H4 (cell line): ENCODE measurements at regions not wholly inside any gene's neighbourhood (a gene's known extent, or its start where the extent isn't known, plus 50 kb on each side); places are given as distances from the start of the nearest gene placed in this dataset.
"Not testable (repeated sequence)": the region's sequence is repeated elsewhere in the genome, so short reads cannot be mapped to it uniquely, and the experiment has no call there.

ENCODE experiments used
- DNase-seq: peaks from one replicate; pipeline ENCODE4 v3.0.0-alpha.2; 2015; ENCODE audit warnings: low spot score

- DNase-seq: no peak
Observed at GRCh38 chr9:31045810-31046209, 1338.6 kb upstream of the ACO1 start.

DNA sequence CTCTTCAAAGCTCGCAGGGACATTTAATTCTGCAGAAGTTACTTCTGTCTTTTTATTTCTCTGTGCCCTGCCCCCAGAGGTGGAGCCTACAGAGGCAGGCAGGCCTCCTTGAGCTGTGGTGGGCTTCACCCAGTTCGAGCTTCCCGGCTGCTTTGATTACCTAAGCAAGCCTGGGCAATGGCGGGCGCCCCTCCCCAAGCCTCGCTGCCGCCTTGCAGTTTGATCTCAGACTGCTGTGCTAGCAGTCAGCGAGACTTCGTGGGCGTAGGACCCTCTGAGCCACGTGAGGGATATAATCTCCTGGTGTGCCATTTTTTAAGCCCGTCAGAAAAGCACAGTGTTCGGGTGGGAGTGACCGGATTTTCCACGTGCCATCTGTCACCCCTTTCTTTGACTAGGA is 1322.9 kb upstream of the ACO1 start:
- DNase-seq: not testable (repeated sequence)

- no peak for DNase-seq
Observed at GRCh38 chr9:31065691-31066090, 1318.8 kb upstream of the ACO1 start.

DNA sequence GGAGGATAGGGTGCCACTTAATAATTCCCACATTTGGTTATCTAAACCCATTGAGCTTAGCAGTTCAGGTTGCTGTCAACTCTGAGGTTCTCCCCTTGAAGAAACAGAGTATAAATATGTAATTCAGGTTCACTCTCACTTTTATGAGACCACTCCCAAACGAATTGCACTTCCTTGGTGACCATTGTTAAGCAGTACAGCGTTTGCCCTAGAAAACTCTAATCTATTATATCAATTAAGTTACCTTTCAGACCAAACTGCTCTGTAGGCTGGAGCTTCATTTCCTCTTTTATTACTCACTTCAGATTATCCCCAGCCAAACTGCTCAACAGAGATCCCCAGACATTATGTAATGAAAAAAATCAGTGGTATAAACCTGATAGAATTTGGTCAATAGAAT is 1317.0 kb upstream of the ACO1 start:
- no peak for DNase-seq

DNA sequence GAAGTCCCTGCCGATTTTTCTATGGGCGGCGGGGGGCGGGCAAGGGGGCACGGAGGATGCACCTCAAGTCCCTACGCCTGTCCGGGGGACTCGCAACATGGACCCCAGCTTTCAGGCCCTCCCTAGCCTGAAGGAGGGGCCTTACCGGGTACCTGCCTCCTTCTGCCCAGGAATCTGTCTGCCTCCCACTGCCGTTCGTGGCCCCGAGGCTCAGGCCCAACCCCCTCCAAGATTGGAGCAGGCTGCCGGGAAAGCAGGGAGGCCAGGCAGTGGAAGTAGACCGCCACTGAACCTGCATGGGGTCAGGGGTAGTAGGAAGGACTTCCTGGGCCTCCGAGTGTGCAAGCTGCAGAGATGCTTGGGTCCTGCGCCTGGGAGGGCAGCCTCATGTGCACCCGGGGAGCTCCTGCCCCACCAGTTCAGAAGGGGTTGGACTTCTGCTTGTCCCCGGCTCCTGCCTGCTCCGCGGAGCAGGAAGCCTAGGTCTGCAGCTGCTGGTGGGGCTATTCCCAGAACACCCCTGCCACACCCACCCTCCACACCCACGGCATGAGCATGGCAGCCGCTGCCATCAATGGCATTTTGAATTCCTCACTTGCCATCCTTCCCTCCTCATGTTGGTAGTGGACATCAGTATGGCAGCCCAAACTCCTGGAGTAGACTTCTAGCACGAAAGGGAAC is 1312.7 kb upstream of the ACO1 start:
- no peak for DNase-seq

GRCh38 chr9:31078175-31078574 is 1306.3 kb upstream of the ACO1 start:
- no peak for DNase-seq

GRCh38 chr9:31084350-31084749 is 1300.1 kb upstream of the ACO1 start:
- no peak for DNase-seq

- DNase-seq: peak; percentile 53
Observed at GRCh38 chr9:31089549-31090221, 1294.8 kb upstream of the ACO1 start.

DNA sequence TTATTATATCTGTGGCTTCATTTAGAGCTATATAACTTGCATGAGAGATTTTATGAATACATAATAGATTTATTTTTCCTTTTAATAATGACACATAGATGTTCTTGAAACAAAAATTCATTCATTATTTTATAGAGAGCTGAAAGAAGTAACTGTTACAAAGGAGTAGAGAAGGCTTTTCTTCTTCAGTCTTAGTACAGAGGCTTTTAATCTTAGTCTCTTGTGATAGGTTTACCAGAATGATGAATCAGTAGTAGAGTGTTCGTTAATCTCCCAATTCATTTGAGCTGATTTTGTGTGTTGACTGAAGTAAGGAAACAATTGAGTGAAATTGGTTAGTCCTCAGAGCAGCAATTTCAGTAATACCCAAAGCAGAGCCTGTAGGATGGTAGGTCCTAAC is 1284.1 kb upstream of the ACO1 start:
- DNase-seq: no peak

DNA sequence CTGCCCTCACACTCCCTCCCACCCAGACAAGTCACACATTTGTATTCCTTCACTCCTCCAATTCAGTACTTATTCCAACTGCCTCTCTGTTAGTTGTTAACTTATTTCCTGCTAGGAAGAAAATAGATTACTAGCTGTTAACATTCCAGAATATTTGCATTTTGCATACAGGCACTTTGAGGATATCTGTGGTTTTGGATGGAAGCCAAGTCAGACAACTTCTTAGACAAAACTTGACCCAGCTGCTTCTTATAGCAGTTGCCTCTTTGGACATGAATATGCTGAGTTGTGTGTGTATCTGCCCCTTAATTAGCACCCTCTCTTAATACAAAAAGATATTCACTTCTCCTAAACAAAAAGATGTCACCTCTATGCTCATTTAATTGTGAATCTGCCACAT is 1280.6 kb upstream of the ACO1 start:
- peak; percentile 6 for DNase-seq

DNA sequence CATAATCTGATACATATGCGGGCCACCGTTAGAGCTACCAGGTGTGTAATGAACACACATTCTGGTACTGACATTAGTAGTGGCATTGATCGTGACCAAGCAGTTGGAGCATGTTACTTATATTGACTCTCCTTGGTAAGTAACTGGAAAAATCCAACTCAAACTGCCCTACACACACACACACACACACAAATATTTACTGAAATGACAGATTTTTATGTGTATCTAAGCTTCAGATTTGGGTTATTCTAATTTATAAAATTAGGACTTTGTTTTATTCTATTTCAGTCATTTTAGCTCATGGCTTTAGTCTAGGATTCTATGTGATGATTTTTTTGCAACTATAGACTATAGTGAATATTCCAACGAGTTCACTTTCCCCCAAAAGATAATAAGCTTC is 1280.2 kb upstream of the ACO1 start:
- no peak for DNase-seq

DNA sequence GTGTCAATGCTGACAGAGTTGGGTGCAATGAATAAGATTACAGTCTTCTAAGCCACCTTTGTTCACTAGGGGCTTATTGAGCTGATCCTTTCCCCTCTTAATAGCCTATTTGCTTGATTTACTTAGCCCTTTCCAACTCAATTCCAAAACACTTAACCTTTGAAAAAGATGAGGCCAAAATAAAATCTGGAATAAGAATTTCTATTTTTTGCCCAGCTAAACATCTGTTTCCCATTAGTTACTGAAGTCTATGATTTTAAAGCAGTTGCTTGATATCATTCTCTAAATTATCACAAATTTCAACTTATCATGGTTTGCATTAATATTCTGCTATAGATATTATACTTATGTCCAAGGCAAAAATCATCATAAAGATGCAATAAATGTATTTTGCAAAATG is 1272.0 kb upstream of the ACO1 start:
- no peak for DNase-seq

GRCh38 chr9:31114346-31114745 is 1270.1 kb upstream of the ACO1 start:
- DNase-seq: no peak

DNA sequence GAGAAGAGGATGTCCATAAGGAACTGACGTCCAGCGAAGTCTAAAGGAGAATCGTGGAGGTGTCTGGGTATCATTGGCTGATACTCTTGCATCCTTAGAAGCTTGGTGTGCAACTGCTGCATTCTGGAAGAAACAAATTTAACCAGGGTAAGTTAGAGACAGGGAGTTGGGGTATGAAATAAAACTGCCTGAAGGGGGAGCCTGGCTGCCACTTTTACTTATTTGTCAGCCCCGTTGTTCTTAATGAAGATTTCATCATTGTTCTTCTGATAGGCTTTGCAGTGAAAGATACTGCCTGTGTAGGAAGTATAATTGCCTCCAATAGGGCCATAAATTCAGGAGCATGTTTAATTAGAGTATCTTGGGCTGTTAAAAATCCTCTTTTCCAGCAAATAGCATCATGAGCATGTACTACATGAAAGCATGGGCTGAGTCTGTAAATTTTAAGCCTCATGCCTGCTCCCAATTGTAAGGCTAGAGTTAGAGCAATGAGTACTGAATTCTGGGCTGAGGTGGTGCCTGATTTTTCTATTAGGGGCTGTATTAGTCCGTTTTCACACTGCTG is 1264.5 kb upstream of the ACO1 start:
- peak; percentile 33 for DNase-seq

GRCh38 chr9:31124389-31124788 is 1260.1 kb upstream of the ACO1 start:
- DNase-seq: no peak

DNA sequence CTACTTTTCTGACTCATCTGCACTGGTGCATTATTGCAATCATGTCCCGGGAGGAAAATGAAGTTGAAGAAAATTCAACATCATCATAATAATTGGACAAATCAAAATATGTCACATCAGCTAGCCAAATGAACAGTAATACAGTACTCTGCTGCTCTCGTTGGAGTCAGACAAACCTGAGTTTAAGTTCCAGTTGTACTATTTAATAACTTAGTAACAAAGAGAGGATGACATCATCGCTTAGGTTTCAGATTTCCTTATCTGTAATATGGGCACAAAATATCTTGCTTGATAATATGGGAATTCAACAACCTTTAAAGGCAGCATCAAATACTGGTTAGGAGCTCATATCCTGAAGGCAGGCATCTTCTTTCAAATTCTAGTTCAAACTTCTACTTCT is 1248.9 kb upstream of the ACO1 start:
- DNase-seq: no peak

DNA sequence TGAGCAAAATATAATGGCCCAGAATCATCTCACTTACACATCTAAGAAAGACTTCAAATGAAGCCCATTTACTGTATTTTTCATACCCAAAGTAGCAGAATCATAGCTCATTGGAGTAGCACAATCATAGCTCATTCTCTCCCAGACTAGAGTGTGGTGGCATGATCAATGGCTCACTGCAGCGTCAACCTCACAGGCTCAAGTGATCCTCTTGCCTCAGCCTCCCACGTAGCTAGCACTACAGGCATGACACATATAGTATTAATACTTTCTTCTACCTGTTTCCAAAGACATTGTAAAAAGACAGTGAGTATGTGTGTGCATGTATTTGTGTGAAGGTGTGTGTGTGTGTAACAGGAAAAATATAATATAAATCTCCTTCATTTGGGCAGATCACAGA is 1247.9 kb upstream of the ACO1 start:
- no peak for DNase-seq

GRCh38 chr9:31137176-31138160 is 1247.0 kb upstream of the ACO1 start:
- DNase-seq: peak; percentile 89

GRCh38 chr9:31140316-31140715 is 1244.1 kb upstream of the ACO1 start:
- peak; percentile 19 for DNase-seq

GRCh38 chr9:31142456-31142855 is 1242.0 kb upstream of the ACO1 start:
- DNase-seq: peak; percentile 77

DNA sequence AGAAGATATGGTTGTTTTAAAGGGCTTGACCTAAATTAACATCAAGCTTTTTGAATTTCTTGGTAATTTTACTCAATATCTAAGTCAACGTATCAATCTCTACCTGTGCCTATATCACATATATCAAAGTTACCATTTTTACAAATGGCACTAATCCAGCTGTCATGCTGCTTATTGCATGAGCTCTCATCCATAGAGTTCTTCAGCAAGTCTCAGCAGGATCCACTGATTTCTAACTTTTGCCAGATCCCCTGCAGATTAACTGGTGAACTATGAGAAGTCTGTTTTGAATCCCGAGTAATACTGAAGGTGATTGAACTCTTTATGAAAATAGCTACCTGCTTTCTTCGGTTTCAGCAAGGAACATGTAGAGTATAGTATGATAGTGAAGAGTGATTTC is 1239.8 kb upstream of the ACO1 start:
- DNase-seq: no peak

DNA sequence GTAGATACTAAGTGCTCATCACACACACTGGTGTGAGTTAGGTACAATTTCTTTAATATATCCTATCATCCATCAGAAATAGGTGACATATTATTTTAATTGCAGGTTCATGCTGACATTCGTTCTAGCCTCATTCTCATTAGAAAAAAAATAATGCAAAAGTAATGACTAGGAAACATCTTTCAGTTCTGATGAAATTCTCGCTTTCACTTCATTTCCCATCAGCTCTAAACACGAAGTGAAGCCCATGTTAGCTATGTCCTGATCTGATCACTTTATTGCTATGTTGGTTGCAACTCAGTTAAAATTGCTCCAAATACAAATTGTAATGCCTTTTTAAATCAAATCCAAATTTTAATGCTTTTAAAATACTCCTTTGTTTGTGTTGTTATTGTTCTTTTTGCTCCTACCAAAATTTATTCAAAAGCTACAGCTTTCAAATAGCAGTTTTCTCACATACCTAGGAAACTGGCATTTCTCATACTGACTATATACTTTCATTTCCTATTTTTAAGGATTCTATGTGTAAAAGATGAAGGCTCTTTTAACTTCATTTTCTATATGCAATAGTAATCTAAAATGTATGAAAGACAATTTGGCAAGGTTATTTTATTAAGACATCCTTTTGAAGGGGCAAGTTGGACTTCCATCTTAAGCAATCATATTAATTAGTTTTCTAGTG is 1237.8 kb upstream of the ACO1 start:
- DNase-seq: no peak
